GM19372 (cell line): ENCODE measurements at regions not wholly inside any gene's neighbourhood (a gene's known extent, or its start where the extent isn't known, plus 50 kb on each side); places are given as distances from the start of the nearest gene placed in this dataset.

Experiments used
- ATAC-seq: cut with Tn5 transposase; IDR thresholded peaks from one replicate; pipeline ENCODE4 v1.9.1; 2021; ENCODE audit warnings: mild to moderate bottlenecking, low read depth, moderate library complexity; ENCODE audit not compliant: unreplicated experiment

DNA sequence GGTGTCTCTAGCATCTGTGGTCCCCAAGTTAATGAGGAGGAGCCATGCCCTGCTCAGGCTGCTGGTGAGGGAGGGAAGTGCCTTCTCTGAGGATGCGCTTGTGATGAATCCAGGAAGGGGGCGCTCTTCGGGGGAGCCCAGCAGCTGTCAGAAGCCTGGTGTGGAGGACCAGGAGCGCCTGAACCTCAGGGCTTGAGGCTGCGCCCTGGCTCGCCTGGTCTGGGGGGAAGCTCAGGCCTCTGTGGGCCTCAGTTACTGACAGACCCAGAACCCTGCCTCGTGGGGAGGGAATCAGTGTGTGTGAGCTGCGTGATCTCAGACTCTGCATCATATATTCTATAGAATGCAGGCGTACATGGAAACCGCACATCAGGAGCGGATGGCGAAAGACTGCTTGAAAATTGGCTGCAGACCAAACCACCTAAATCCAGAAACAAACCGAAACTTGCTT lies 126.1 kb downstream of the SEC14L1 start:
- ATAC-seq, result no peak

- ATAC-seq, result no peak
Observed at GRCh38 chr17:77269696-77270681, 129.2 kb downstream of the SEC14L1 start.

GRCh38 chr17:77271411-77271810 lies 130.6 kb downstream of the SEC14L1 start:
- no peak for ATAC-seq

DNA sequence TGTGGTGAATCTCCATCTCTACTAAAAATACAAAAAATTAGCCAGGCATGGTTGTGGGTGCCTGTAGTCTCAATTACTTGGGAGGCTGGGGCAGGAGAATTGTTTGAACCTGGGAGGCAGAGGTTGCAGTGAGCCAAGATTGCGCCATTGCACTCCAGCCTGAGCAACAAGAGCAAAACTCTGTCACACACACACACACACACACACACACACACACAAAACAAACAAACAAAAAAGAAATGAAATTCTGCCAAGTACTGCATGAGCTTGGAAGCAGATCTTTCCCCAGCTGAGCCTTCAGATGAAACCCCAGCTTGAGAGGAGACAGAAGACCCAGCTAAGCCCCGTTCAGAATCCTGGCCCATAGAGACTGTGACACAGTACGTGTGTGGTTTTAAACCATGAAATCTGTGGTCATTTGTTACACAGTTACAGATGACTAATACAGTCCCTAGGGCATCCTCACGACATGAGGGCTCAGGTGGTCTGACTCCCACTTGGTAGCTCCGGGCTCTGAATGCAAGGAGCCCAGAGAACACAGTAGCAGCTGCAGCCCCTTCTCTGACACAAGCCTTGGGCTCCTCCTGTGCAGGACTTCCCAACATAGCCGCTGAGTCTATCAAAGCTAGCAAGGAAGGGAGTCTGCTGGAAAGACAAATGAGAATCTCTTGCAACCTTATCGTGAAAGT lies 132.8 kb downstream of the SEC14L1 start:
- ATAC-seq, result no peak

- no peak for ATAC-seq
Observed at GRCh38 chr17:77274096-77274845, 133.5 kb downstream of the SEC14L1 start.

DNA sequence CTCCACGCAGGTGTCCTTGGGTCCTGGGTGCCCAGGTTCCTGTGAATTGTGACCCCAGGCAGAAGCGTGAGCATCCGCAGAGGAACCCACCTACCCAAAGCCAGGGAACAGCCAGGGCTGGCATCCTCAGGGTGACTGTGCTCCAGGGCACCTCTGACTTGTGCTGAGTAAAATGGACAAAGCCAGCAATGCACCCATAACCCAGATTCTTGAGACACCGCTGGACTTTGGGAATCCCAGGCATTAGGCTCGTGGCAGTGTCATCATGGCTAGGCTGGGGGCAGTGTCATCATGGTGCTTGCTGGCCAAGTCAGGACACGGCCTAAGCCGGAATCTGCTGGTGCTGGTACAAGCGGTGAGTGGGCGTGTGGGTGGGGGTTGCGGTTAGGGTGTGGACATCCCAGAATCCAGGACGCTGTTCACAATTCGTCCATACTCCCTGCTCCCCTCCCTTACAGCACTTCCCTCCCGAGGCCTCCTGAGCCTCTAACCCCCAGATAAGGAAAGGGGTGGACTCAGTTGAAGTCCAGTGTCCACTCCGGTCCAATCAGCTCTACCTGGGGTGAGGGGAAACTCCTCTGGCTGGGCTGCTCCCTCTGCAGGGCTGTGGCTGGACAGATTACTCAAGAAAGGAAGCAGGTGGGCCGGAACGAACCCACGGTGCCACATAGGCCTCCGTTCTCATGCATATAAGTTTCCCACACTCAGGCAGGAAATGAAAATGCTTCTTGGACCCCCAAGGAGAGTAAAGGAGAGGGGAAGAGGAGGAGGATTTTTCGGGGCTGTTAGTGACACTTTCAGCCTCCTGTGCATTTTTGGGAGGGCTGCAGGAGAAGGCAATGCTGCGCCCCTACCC lies 138.9 kb downstream of the SEC14L1 start:
- no peak for ATAC-seq

DNA sequence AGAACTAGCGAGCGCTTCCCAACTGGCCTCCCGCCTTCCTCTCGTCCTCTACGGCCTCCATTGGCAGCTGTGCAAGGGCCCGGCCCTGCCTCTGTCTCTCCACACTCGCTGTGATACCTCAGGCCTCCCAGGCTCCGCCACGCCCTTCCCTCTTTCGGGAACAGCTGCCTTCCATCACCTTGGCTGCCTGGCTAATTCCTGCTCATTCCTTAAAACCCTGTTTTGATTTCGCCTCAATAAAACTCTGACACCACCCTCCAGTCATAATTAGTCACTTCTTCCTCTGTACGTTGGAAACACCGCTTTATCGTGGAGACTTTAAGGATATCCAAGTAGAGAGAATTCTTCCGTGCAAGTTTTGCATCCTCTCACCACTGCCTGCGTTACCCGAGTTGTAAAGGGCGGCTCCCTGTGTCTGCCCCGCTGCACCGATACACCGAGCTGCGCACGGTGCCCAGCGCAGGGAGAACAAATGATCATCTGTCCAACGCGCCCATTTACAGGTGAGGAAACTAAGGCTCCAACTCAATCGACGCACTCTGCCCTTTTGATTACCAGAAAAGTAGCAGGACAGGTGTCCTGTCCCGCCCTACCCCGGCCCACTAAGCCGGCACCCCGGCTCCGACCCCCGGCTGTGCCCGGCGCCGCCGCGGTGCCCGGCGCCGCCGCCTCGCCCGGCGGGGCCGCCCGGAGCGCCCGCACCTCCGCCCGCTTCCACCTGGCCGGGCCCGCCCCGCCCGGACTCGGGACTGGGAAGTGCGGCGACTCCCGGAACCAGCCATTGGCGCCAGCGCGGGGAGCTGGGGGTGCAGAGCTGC lies 139.7 kb downstream of the SEC14L1 start:
- peak; percentile 26 for ATAC-seq

GRCh38 chr17:77281122-77281903 lies 140.5 kb downstream of the SEC14L1 start:
- ATAC-seq, result peak; percentile 78

- ATAC-seq, result no peak
Observed at GRCh38 chr17:77281904-77282367, 141.2 kb downstream of the SEC14L1 start.

- no peak for ATAC-seq
Observed at GRCh38 chr17:77282524-77283515, 142.1 kb downstream of the SEC14L1 start.

GRCh38 chr17:77284023-77284617 lies 143.4 kb downstream of the SEC14L1 start:
- ATAC-seq, result no peak

GRCh38 chr17:77285594-77286390 lies 145.0 kb downstream of the SEC14L1 start:
- no peak for ATAC-seq

GRCh38 chr17:77286391-77286640 lies 145.5 kb downstream of the SEC14L1 start:
- ATAC-seq, result no peak

DNA sequence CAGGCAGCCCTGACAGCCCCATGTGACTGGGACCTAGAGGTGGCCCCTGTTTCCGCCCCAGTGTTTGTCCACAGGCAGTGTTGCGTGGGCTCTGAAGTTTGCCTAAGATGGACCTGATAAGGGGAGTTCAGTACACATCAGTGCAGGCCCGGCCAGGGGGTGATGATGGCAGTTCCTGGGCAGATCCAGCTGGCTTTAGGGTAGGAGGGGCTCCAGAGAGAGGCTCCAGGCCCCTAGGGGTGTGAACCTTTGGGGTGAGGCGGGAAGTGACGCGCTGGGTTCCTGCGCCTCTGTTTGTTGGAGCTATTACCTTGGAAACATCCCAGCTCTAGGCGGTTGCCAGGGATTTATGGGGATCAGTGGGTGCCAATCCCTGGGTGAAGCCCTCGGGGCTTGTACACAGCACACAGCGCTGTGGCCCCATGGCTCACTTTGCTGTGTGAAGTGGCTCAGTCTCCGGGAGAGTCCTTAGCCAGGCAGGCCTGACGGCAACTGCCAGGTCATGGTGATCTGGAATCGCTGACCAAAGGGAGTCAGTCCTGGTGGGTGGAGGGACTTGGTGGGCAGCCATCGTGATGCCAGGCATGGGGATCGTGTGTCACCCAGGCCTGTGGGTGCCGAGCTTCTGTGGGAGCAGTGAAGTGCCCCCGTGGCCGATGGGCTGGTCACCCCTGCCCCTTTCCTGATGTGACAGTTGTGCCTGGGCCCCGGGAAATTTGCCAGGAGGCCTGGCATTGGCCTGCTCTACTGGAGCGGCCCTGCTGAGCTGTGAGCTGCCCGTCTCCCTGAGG lies 146.1 kb downstream of the SEC14L1 start:
- no peak for ATAC-seq

DNA sequence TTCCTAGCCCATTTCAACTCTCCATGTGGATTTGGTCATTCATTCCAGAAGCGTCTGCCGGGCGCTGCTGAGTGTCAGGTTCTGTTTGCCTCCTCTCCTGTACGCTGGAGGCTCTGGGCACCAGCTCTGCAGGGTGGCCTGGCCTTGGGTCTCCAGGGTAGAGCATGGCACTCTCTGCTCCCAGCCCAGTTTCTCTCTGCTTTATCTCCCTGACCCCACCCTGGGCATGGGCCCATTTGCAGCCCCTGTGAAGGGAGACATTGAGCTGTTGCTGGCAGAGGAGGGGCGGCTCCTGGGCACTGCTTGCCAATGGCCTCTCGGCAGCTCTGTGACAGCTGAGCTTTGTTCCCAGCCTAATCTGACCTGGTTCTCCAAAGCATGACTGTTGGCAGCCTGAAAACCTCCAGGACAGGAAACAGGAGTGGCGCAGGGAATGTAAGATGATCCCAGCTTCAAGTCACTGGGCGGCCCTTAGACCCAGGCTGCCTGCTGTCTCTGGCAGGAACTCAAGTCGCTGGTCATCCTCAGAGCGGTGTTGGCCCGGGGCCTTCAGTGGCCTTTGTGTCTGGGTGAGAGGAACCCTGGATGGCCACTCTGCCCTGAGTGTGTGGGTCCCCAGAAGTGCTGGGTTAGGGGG lies 146.8 kb downstream of the SEC14L1 start:
- no peak for ATAC-seq
